Activated naive CD4-positive, alpha-beta T cell treated with Interleukin-2 at 50 U/mL for 16 hours (primary cell): ENCODE measurements at regions not wholly inside any gene's neighbourhood (a gene's known extent, or its start where the extent isn't known, plus 50 kb on each side); places are given as distances from the start of the nearest gene placed in this dataset.
"Not testable (repeated sequence)": the region's sequence is repeated elsewhere in the genome, so short reads cannot be mapped to it uniquely, and the experiment has no call there.

ENCODE experiments used
- DNase-seq: peaks from one replicate; pipeline ENCODE4 v3.0.0-alpha.2; 2020

- no peak for DNase-seq
These were observed 217.0 kb downstream of the ZFP36L2 start for GRCh38 chr2:43009448-43009847.

- no peak for DNase-seq
These were observed 216.0 kb upstream of the HAAO start for GRCh38 chr2:43008388-43008787.

- no peak for DNase-seq
These were observed 215.5 kb upstream of the HAAO start for GRCh38 chr2:43007901-43008300.

- no peak for DNase-seq
These were observed 214.6 kb upstream of the HAAO start for GRCh38 chr2:43006834-43007543.

- DNase-seq, result no peak
These were observed 213.8 kb upstream of the HAAO start for GRCh38 chr2:43005975-43006833.

GRCh38 chr2:43005245-43005974 lies 213.0 kb upstream of the HAAO start:
- DNase-seq, result no peak

GRCh38 chr2:43004879-43005244 lies 212.5 kb upstream of the HAAO start:
- DNase-seq, result no peak

GRCh38 chr2:43004126-43004865 lies 211.9 kb upstream of the HAAO start:
- not testable (repeated sequence) for DNase-seq

- DNase-seq, result no peak
These were observed 211.3 kb upstream of the HAAO start for GRCh38 chr2:43003702-43004101.

- no peak for DNase-seq
These were observed 209.5 kb upstream of the HAAO start for GRCh38 chr2:43001787-43002468.

GRCh38 chr2:43001055-43001378 lies 208.6 kb upstream of the HAAO start:
- no peak for DNase-seq

- no peak for DNase-seq
These were observed 208.1 kb upstream of the HAAO start for GRCh38 chr2:43000242-43001054.

GRCh38 chr2:42999856-43000241 lies 207.5 kb upstream of the HAAO start:
- DNase-seq, result no peak

GRCh38 chr2:42999391-42999841 lies 207.0 kb upstream of the HAAO start:
- DNase-seq, result no peak

- no peak for DNase-seq
These were observed 206.3 kb upstream of the HAAO start for GRCh38 chr2:42998721-42999120.

GRCh38 chr2:42996528-42996927 lies 204.1 kb upstream of the HAAO start:
- no peak for DNase-seq

- no peak for DNase-seq
These were observed 203.5 kb upstream of the HAAO start for GRCh38 chr2:42995752-42996422.

GRCh38 chr2:42989283-42990081 lies 197.1 kb upstream of the HAAO start:
- DNase-seq, result not testable (repeated sequence)

GRCh38 chr2:42988055-42988454 lies 195.7 kb upstream of the HAAO start:
- DNase-seq, result not testable (repeated sequence)
